HEK293 (cell line): ENCODE measurements at regions not wholly inside any gene's neighbourhood (a gene's known extent, or its start where the extent isn't known, plus 50 kb on each side); places are given as distances from the start of the nearest gene placed in this dataset.

Source experiments
- CTCF ChIP-seq: fragments of 450-650 bp; formaldehyde crosslinking; IDR thresholded peaks from 2 replicates; pipeline ENCODE4 v1.5.1; 2016; ENCODE audit warnings: missing biosample characterization, missing genetic modification characterization
- KLF9 ChIP-seq: fragments of 450-650 bp; formaldehyde crosslinking; IDR thresholded peaks from 2 replicates; pipeline ENCODE4 v1.5.1; 2016; ENCODE audit warnings: missing biosample characterization, missing genetic modification characterization, low read depth
- TCF7L2 ChIP-seq: IDR thresholded peaks from 2 replicates; pipeline ENCODE4 v1.6.1; 2011; ENCODE audit warnings: low read depth, mild to moderate bottlenecking, inconsistent platforms, low read length, moderate library complexity, borderline replicate concordance
- ZBTB8A ChIP-seq: fragments of 450-650 bp; formaldehyde crosslinking; IDR thresholded peaks from 2 replicates; pipeline ENCODE4 v1.5.1; 2016; ENCODE audit warnings: missing biosample characterization, missing genetic modification characterization
- ZNF2 ChIP-seq: fragments of 450-650 bp; formaldehyde crosslinking; IDR thresholded peaks from 2 replicates; pipeline ENCODE4 v1.5.1; 2016; ENCODE audit warnings: missing biosample characterization, missing genetic modification characterization
- ZNF202 ChIP-seq: fragments of 450-650 bp; formaldehyde crosslinking; IDR thresholded peaks from 2 replicates; pipeline ENCODE4 v1.5.1; 2016; ENCODE audit warnings: missing biosample characterization, missing genetic modification characterization, borderline replicate concordance
- ZNF214 ChIP-seq: fragments of 450-650 bp; formaldehyde crosslinking; IDR thresholded peaks from 2 replicates; pipeline ENCODE4 v1.5.1; 2017; ENCODE audit warnings: missing biosample characterization, mild to moderate bottlenecking, missing genetic modification characterization, borderline replicate concordance
- ZNF335 ChIP-seq: fragments of 450-650 bp; formaldehyde crosslinking; conservative IDR thresholded peaks from 2 replicates; pipeline ENCODE4 v1.5.1; 2016; ENCODE audit warnings: missing biosample characterization, missing genetic modification characterization
- ZNF610 ChIP-seq: fragments of 450-650 bp; formaldehyde crosslinking; IDR thresholded peaks from 2 replicates; pipeline ENCODE4 v1.5.1; 2016; ENCODE audit warnings: missing biosample characterization, missing genetic modification characterization, borderline replicate concordance
- ZNF837 ChIP-seq: fragments of 450-650 bp; formaldehyde crosslinking; IDR thresholded peaks from 2 replicates; pipeline ENCODE4 v1.5.1; 2016; ENCODE audit warnings: missing biosample characterization, missing genetic modification characterization
- ZSCAN4 ChIP-seq: fragments of 450-650 bp; formaldehyde crosslinking; IDR thresholded peaks from 2 replicates; pipeline ENCODE4 v1.5.1; 2017; ENCODE audit warnings: missing biosample characterization, missing genetic modification characterization
- ZXDB ChIP-seq: fragments of 450-650 bp; formaldehyde crosslinking; IDR thresholded peaks from 2 replicates; pipeline ENCODE4 v1.5.1; 2016; ENCODE audit warnings: missing biosample characterization, missing genetic modification characterization
- TF ChIP-seq, protein P1 (sequence below): fragments of 450-650 bp; formaldehyde crosslinking; IDR thresholded peaks from 2 replicates; pipeline ENCODE4 v1.5.1; 2016; ENCODE audit warnings: missing biosample characterization, missing genetic modification characterization
- TF ChIP-seq, protein P2 (sequence below): fragments of 450-650 bp; formaldehyde crosslinking; IDR thresholded peaks from 2 replicates; pipeline ENCODE4 v1.5.1; 2016; ENCODE audit warnings: missing biosample characterization, missing genetic modification characterization

DNA sequence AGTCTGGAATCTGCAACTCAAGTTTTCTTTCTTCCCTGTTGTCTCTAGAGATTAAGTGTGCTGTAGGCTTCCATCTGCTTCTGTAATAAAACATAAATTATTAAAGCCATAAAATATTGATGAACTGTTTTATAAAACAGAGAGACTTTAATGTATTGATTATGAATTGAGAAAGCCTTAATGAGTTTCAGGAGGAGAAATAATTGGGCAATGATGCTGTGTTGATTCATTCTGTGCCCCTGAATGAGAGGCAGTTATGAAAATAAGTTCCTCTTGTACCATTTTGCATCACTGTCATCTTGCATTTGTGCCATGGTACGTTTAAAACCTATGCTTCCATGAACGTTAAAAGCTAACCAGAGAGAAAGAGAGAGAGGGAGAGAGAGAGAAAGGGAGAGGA lies 194.1 kb upstream of the LARGE1 start:
- no peak for TF ChIP-seq CTCF (tag by site-specific recombination)
- no peak for TF ChIP-seq ZNF335 (tag by site-specific recombination)
- TF ChIP-seq ZXDB (tag by site-specific recombination) = no peak
- no peak for TF ChIP-seq TCF7L2
- no peak for TF ChIP-seq ZBTB8A
- TF ChIP-seq, protein P1, sequence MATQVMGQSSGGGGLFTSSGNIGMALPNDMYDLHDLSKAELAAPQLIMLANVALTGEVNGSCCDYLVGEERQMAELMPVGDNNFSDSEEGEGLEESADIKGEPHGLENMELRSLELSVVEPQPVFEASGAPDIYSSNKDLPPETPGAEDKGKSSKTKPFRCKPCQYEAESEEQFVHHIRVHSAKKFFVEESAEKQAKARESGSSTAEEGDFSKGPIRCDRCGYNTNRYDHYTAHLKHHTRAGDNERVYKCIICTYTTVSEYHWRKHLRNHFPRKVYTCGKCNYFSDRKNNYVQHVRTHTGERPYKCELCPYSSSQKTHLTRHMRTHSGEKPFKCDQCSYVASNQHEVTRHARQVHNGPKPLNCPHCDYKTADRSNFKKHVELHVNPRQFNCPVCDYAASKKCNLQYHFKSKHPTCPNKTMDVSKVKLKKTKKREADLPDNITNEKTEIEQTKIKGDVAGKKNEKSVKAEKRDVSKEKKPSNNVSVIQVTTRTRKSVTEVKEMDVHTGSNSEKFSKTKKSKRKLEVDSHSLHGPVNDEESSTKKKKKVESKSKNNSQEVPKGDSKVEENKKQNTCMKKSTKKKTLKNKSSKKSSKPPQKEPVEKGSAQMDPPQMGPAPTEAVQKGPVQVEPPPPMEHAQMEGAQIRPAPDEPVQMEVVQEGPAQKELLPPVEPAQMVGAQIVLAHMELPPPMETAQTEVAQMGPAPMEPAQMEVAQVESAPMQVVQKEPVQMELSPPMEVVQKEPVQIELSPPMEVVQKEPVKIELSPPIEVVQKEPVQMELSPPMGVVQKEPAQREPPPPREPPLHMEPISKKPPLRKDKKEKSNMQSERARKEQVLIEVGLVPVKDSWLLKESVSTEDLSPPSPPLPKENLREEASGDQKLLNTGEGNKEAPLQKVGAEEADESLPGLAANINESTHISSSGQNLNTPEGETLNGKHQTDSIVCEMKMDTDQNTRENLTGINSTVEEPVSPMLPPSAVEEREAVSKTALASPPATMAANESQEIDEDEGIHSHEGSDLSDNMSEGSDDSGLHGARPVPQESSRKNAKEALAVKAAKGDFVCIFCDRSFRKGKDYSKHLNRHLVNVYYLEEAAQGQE = no peak
- no peak for TF ChIP-seq ZNF2 (tag by site-specific recombination)
- TF ChIP-seq, protein P2, sequence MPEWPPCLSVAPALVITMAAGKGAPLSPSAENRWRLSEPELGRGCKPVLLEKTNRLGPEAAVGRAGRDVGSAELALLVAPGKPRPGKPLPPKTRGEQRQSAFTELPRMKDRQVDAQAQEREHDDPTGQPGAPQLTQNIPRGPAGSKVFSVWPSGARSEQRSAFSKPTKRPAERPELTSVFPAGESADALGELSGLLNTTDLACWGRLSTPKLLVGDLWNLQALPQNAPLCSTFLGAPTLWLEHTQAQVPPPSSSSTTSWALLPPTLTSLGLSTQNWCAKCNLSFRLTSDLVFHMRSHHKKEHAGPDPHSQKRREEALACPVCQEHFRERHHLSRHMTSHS (tag by site-specific recombination) = no peak
- no peak for TF ChIP-seq ZSCAN4 (tag by site-specific recombination)
- no peak for TF ChIP-seq ZNF610 (tag by site-specific recombination)
- TF ChIP-seq ZNF214 (tag by site-specific recombination) = no peak
- TF ChIP-seq ZNF202 (tag by site-specific recombination) = no peak
- no peak for TF ChIP-seq ZNF837 (tag by site-specific recombination)
- TF ChIP-seq KLF9 (tag by site-specific recombination) = no peak
